NK-92 (cell line): ENCODE measurements at regions not wholly inside any gene's neighbourhood (a gene's known extent, or its start where the extent isn't known, plus 50 kb on each side); places are given as distances from the start of the nearest gene placed in this dataset.
"Not testable (repeated sequence)": the region's sequence is repeated elsewhere in the genome, so short reads cannot be mapped to it uniquely, and the experiment has no call there.

Experiments used
- DNase-seq: peaks from one replicate; lab custom pipeline; 2025; ENCODE audit not compliant: unreplicated experiment; lab: John Stamatoyannopoulos, UW

GRCh38 chr2:194087089-194087958 lies 1569.7 kb upstream of the SLC39A10 start:
- no peak for DNase-seq

- DNase-seq, result no peak
Observed at GRCh38 chr2:194086129-194086528, 1570.9 kb upstream of the SLC39A10 start.

- no peak for DNase-seq
Observed at GRCh38 chr2:194079989-194080388, 1577.0 kb upstream of the SLC39A10 start.

GRCh38 chr2:194077366-194077765 lies 1579.7 kb upstream of the SLC39A10 start:
- DNase-seq, result no peak

- no peak for DNase-seq
Observed at GRCh38 chr2:194062401-194062800, 1594.6 kb upstream of the SLC39A10 start.

- DNase-seq, result no peak
Observed at GRCh38 chr2:194060269-194060668, 1596.8 kb upstream of the SLC39A10 start.

GRCh38 chr2:194054313-194054712 lies 1602.7 kb upstream of the SLC39A10 start:
- DNase-seq, result no peak

- no peak for DNase-seq
Observed at GRCh38 chr2:194044321-194044720, 1612.7 kb upstream of the SLC39A10 start.

GRCh38 chr2:194021130-194021529 lies 1635.9 kb upstream of the SLC39A10 start:
- DNase-seq, result not testable (repeated sequence)

GRCh38 chr2:194020155-194020554 lies 1636.9 kb upstream of the SLC39A10 start:
- DNase-seq, result no peak

GRCh38 chr2:194015751-194016150 lies 1641.3 kb upstream of the SLC39A10 start:
- DNase-seq, result no peak

GRCh38 chr2:194014639-194015038 lies 1642.4 kb upstream of the SLC39A10 start:
- no peak for DNase-seq

- no peak for DNase-seq
Observed at GRCh38 chr2:194004590-194005206, 1652.3 kb upstream of the SLC39A10 start.

- no peak for DNase-seq
Observed at GRCh38 chr2:194003911-194004310, 1653.1 kb upstream of the SLC39A10 start.

- no peak for DNase-seq
Observed at GRCh38 chr2:194002699-194003368, 1654.2 kb upstream of the SLC39A10 start.

GRCh38 chr2:193990868-193991267 lies 1666.2 kb upstream of the SLC39A10 start:
- no peak for DNase-seq

- no peak for DNase-seq
Observed at GRCh38 chr2:193989645-193990044, 1667.4 kb upstream of the SLC39A10 start.

- no peak for DNase-seq
Observed at GRCh38 chr2:193988784-193989183, 1668.2 kb upstream of the SLC39A10 start.

GRCh38 chr2:193985272-193985671 lies 1671.8 kb upstream of the SLC39A10 start:
- no peak for DNase-seq

GRCh38 chr2:193980599-193980998 lies 1676.4 kb upstream of the SLC39A10 start:
- DNase-seq, result no peak

- no peak for DNase-seq
Observed at GRCh38 chr2:193973781-193974180, 1683.2 kb upstream of the SLC39A10 start.

GRCh38 chr2:193966590-193966989 lies 1690.4 kb upstream of the SLC39A10 start:
- no peak for DNase-seq
